Muscle of leg (tissue), 3 donors: ENCODE measurements at regions not wholly inside any gene's neighbourhood (a gene's known extent, or its start where the extent isn't known, plus 50 kb on each side); places are given as distances from the start of the nearest gene placed in this dataset.

ENCODE experiments used
- DNase-seq: peaks from one replicate; pipeline ENCODE4 v3.0.0; 2013
- H3K27ac ChIP-seq: one replicate; pipeline ENCODE4 v1.5.1; 2013; ENCODE audit warnings: mild to moderate bottlenecking, low read length, control low read depth
- H3K27me3 ChIP-seq: one replicate; pipeline ENCODE4 v1.6.1; 2013; ENCODE audit warnings: low read length; ENCODE audit not compliant: control insufficient read depth, insufficient read depth
- H3K36me3 ChIP-seq: one replicate; pipeline ENCODE4 v1.6.1; 2013; ENCODE audit warnings: low read length; ENCODE audit not compliant: control insufficient read depth, insufficient read depth
- H3K4me1 ChIP-seq: one replicate; pipeline ENCODE4 v1.6.1; 2013; ENCODE audit warnings: low read length; ENCODE audit not compliant: control insufficient read depth, insufficient read depth
- H3K4me3 ChIP-seq: one replicate; pipeline ENCODE4 v1.5.1; 2013; ENCODE audit warnings: low read length, control low read depth
- H3K9me3 ChIP-seq: replicated peaks from 2 replicates; pipeline ENCODE4 v1.6.1; 2013; ENCODE audit warnings: low read depth, low read length; ENCODE audit not compliant: control insufficient read depth
- WGBS: methylation state at CpG from one replicate; pipeline ENCODE4 v1.1.5; 2013; ENCODE audit warnings: missing lambda C conversion rate; ENCODE audit not compliant: insufficient coverage; 5-methylcytosine and 5-hydroxymethylcytosine counted together

- Histone ChIP-seq H3K27ac (no peak overlapping the region), H3K4me3 (no peak overlapping the region), H3K4me1 (no peaks in the 10 kb centered on the region), H3K9me3 (no peaks in the 10 kb centered on the region), H3K36me3 (no peaks in the 10 kb centered on the region), H3K27me3 (no peaks in the 10 kb centered on the region)
- no peak for DNase-seq
- WGBS: no CpG with 5 or more reads among the region's 2 CpGs
Observed at GRCh38 chr4:71913275-71913674, 118.5 kb upstream of the NPFFR2 start.

DNA sequence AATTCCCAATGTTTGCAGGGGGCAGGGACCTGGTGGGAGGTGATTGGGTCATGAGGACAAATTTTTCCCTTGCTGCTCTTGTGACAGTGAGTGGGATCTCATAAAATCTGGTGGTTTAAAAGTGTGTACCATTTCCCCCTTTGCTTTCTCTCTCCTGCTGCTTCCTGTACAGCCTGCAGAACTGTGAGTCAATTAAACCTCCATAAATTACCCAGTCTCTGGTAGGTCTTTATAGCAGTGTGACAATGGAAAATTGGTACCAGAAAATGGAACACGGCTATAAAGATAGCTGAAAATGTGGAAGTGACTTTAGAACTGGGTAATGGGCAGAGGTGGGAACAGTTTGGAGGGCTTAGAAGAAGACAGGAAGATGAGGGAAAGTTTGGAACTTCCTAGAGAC lies 108.7 kb upstream of the NPFFR2 start:
- Histone ChIP-seq H3K4me1 (no peaks in the 10 kb centered on the region), H3K27me3 (no peaks in the 10 kb centered on the region), H3K27ac (no peak overlapping the region), H3K9me3 (no peaks in the 10 kb centered on the region), H3K36me3 (no peaks in the 10 kb centered on the region), H3K4me3 (no peak overlapping the region)
- DNase-seq: no peak
- WGBS: 25% methylated on average over 1 of the region's 1 CpG

GRCh38 chr4:71930459-71930858 lies 101.3 kb upstream of the NPFFR2 start:
- no peaks in the 10 kb centered on the region for H3K4me1 ChIP-seq
- H3K9me3 ChIP-seq: no peaks in the 10 kb centered on the region
- DNase-seq: no peak
- WGBS: no CpG with 5 or more reads among the region's 1 CpG
- no peaks in the 10 kb centered on the region for H3K36me3 ChIP-seq
- no peak overlapping the region for H3K4me3 ChIP-seq
- H3K27ac ChIP-seq: no peak overlapping the region
- no peaks in the 10 kb centered on the region for H3K27me3 ChIP-seq

DNA sequence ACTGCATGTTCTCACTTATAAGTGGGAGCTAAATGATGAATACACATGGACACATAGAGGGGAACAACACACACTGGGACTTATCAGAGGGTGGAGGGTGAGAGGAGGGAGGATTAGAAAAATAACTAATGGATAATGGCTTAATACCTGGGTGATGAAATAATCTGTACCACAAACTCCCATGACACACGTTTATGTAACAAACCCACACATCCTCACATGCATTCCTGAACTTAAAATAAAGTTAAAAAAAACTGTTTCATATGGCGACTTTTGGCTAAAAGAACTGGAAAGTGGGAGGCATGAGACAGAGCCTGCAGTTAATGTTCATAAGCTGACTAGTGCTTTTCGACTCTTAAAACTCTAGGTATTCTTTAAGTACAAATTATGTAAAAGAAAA lies 98.9 kb upstream of the NPFFR2 start:
- Histone ChIP-seq H3K27me3 (no peaks in the 10 kb centered on the region), H3K4me1 (no peaks in the 10 kb centered on the region), H3K27ac (no peak overlapping the region), H3K4me3 (no peak overlapping the region), H3K36me3 (no peaks in the 10 kb centered on the region), H3K9me3 (no peaks in the 10 kb centered on the region)
- DNase-seq: peak; percentile 7
- WGBS: no CpG with 5 or more reads among the region's 3 CpGs

- Histone ChIP-seq H3K4me3 (no peak overlapping the region), H3K36me3 (no peaks in the 10 kb centered on the region), H3K27ac (no peak overlapping the region), H3K9me3 (no peaks in the 10 kb centered on the region), H3K4me1 (no peaks in the 10 kb centered on the region), H3K27me3 (no peaks in the 10 kb centered on the region)
- no peak for DNase-seq
Observed at GRCh38 chr4:71938776-71939175, 93.0 kb upstream of the NPFFR2 start.

- H3K36me3 ChIP-seq: no peaks in the 10 kb centered on the region
- peaks cover 6% of the 10 kb centered on the region for H3K9me3 ChIP-seq
- H3K27ac ChIP-seq: no peak overlapping the region
- DNase-seq: peak; percentile 4
- WGBS: no CpG with 5 or more reads among the region's 1 CpG
- H3K27me3 ChIP-seq: no peaks in the 10 kb centered on the region
- H3K4me3 ChIP-seq: no peak overlapping the region
- H3K4me1 ChIP-seq: no peaks in the 10 kb centered on the region
Observed at GRCh38 chr4:71941001-71941400, 90.8 kb upstream of the NPFFR2 start.

DNA sequence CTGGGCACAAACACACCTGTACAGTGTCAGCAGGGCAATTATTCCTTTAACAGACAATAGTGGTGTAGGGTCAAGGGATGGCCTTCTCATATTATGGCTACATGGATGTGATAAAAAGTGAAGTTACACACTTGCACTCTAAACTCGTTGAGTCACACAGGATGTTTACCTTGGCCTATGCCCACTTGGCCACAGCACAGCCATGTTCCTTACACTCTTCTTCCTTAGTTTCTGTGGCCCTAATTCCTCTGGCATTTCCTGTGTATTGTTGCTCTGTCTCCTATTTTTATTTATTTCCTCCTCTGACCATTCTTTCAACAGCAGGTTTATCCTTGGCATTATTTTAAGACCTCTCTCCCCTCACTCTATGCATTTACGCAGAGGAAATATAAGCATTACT lies 86.8 kb upstream of the NPFFR2 start:
- H3K9me3 ChIP-seq: peaks cover 10% of the 10 kb centered on the region
- H3K4me1 ChIP-seq: no peaks in the 10 kb centered on the region
- DNase-seq: no peak
- H3K27me3 ChIP-seq: no peaks in the 10 kb centered on the region
- no peak overlapping the region for H3K27ac ChIP-seq
- WGBS: no CpG with 5 or more reads among the region's 2 CpGs
- no peaks in the 10 kb centered on the region for H3K36me3 ChIP-seq
- H3K4me3 ChIP-seq: no peak overlapping the region

- Histone ChIP-seq H3K36me3 (no peaks in the 10 kb centered on the region), H3K27me3 (no peaks in the 10 kb centered on the region), H3K4me3 (no peak overlapping the region), H3K9me3 (peaks cover 10% of the 10 kb centered on the region), H3K4me1 (no peaks in the 10 kb centered on the region), H3K27ac (no peak overlapping the region)
- DNase-seq: no peak
- WGBS: 83% methylated on average over 1 of the region's 2 CpGs
Observed at GRCh38 chr4:71945791-71946190, 86.0 kb upstream of the NPFFR2 start.

- H3K4me3 ChIP-seq: no peak overlapping the region
- no peaks in the 10 kb centered on the region for H3K27me3 ChIP-seq
- no peaks in the 10 kb centered on the region for H3K9me3 ChIP-seq
- WGBS: no CpG with 5 or more reads among the region's 2 CpGs
- H3K36me3 ChIP-seq: no peaks in the 10 kb centered on the region
- H3K4me1 ChIP-seq: no peaks in the 10 kb centered on the region
- H3K27ac ChIP-seq: no peak overlapping the region
- no peak for DNase-seq
Observed at GRCh38 chr4:71958978-71959377, 72.8 kb upstream of the NPFFR2 start.

- no peak for DNase-seq
- no peak overlapping the region for H3K4me3 ChIP-seq
- no peak overlapping the region for H3K27ac ChIP-seq
- no peaks in the 10 kb centered on the region for H3K36me3 ChIP-seq
- WGBS: no CpG with 5 or more reads among the region's 4 CpGs
- H3K9me3 ChIP-seq: no peaks in the 10 kb centered on the region
- H3K4me1 ChIP-seq: no peaks in the 10 kb centered on the region
- H3K27me3 ChIP-seq: no peaks in the 10 kb centered on the region
Observed at GRCh38 chr4:71962622-71963264, 69.1 kb upstream of the NPFFR2 start.

DNA sequence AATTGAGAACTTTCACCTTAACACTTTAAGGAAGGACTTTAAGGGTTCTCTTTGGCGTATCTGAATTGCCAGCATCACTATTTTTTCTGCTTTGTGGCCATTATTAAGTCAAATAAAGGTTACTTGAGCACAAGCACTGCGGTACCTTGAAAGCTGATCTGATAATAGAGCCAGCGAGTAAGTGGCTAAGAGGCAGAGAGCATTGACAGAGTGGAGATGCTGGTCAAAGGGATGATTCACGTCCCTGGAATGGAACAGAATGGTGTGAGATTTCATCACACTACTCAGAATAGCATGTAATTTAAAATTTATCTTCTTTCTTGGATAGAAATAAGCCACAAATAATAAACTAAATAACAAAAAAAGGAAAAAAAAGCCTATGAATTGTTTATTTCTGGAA lies 57.1 kb upstream of the NPFFR2 start:
- no peak for DNase-seq
- Histone ChIP-seq H3K4me3 (no peak overlapping the region), H3K27ac (no peak overlapping the region), H3K27me3 (no peaks in the 10 kb centered on the region), H3K36me3 (no peaks in the 10 kb centered on the region), H3K4me1 (no peaks in the 10 kb centered on the region), H3K9me3 (no peaks in the 10 kb centered on the region)
- 100% methylated on average over 1 of the region's 4 CpGs for WGBS
